A549 (cell line): ENCODE measurements at regions not wholly inside any gene's neighbourhood (a gene's known extent, or its start where the extent isn't known, plus 50 kb on each side); places are given as distances from the start of the nearest gene placed in this dataset.

Experiments
- ATAC-seq, 2 experiments: fragments of 200-7000 bp in 1 of 2; fragments of >200 bp in 1 of 2; cut with Nextera tagmentation in 1 of 2; cut with Tn5 transposase in 1 of 2; 3 replicates each; pipeline versions ENCODE4 v1.8.0 to v1.9.1; 2018 to 2020; ENCODE audit warnings: mild to moderate bottlenecking in 1 of 2, moderate library complexity in 1 of 2
- CTCF ChIA-PET: fragments of 300-600 bp; sonication (Branson Sonifier 250); formaldehyde crosslinking; extraction: SDS; loops from one replicate; lab custom pipeline; 2021; ENCODE audit warnings: antibody characterized with exemption, inconsistent platforms; lab: Yijun Ruan, JAX
- POLR2A ChIA-PET: fragments of 350-600 bp; formaldehyde crosslinking; extraction: SDS; loops from one replicate; lab custom pipeline; 2021; ENCODE audit warnings: antibody characterized with exemption, inconsistent platforms; lab: Yijun Ruan, JAX
- DNase-seq, 2 experiments: peaks; one replicate each; pipeline versions ENCODE4 v3.0.0 to v3.0.0-alpha.2; 2011 to 2016; ENCODE audit warnings: low read depth in 1 of 2, low spot score in 1 of 2
- FAIRE-seq: peaks from 2 replicates; lab custom pipeline; 2011; peaks lifted over from hg19 to GRCh38; lab: Jason Lieb, UNC
- H3K27ac ChIP-seq, 2 experiments: fragments of >200 bp; sonication (Bioruptor Twin); formaldehyde crosslinking; 3 replicates each; pipeline ENCODE4 v1.5.1; 2016 to 2017
- H3K4me1 ChIP-seq: fragments of >200 bp; sonication (Bioruptor Twin); formaldehyde crosslinking; 3 replicates; pipeline ENCODE4 v1.6.1; 2016
- H3K4me2 ChIP-seq: fragments of >200 bp; sonication (Bioruptor Twin); formaldehyde crosslinking; 3 replicates; pipeline ENCODE4 v1.6.1; 2016
- H3K4me3 ChIP-seq: fragments of >200 bp; sonication (Bioruptor Twin); formaldehyde crosslinking; 3 replicates; pipeline ENCODE4 v1.5.1; 2016
- H3K9me3 ChIP-seq: fragments of >200 bp; sonication (Bioruptor Twin); formaldehyde crosslinking; 3 replicates; pipeline ENCODE4 v1.6.1; 2016
- CBX2 ChIP-seq: fragments of 200-600 bp; sonication (generic); IDR thresholded peaks from 2 replicates; pipeline ENCODE4 v1.6.1; 2016; ENCODE audit warnings: low read depth, mild to moderate bottlenecking, borderline replicate concordance
- CBX8 ChIP-seq: fragments of 200-600 bp; sonication (generic); IDR thresholded peaks from 2 replicates; pipeline ENCODE4 v1.6.1; 2016
- CHD4 ChIP-seq: fragments of 200-600 bp; sonication (generic); IDR thresholded peaks from 2 replicates; pipeline ENCODE4 v1.6.1; 2016; ENCODE audit warnings: antibody characterized with exemption, mild to moderate bottlenecking, borderline replicate concordance
- CTCF ChIP-seq: fragments of >200 bp; sonication (Bioruptor Twin); formaldehyde crosslinking; IDR thresholded peaks from 3 replicates; pipeline ENCODE4 v1.5.1; 2016
- ELK1 ChIP-seq: fragments of 150-350 bp; IDR thresholded peaks from 2 replicates; pipeline ENCODE4 v1.6.1; 2014; ENCODE audit warnings: low read depth, mild to moderate bottlenecking, low read length
- HMGXB4 ChIP-seq: fragments of 250-450 bp; sonication (Bioruptor Pico); IDR thresholded peaks from 2 replicates; pipeline ENCODE4 v1.5.0; 2021; ENCODE audit warnings: mild to moderate bottlenecking, moderate library complexity, borderline replicate concordance
- HOXA7 ChIP-seq: fragments of 250-450 bp; sonication (Bioruptor Pico); IDR thresholded peaks from 2 replicates; pipeline ENCODE4 v1.5.0; 2020; ENCODE audit warnings: mild to moderate bottlenecking, moderate library complexity
- JUNB ChIP-seq: fragments of >200 bp; sonication (Bioruptor Twin); formaldehyde crosslinking; IDR thresholded peaks from 2 replicates; pipeline ENCODE4 v1.6.1; 2016
- NPAS2 ChIP-seq: fragments of 250-450 bp; sonication (Bioruptor Pico); IDR thresholded peaks from 2 replicates; pipeline ENCODE4 v1.8.0; 2022; ENCODE audit warnings: mild to moderate bottlenecking, moderate library complexity, borderline replicate concordance
- POLR2AphosphoS2 ChIP-seq: conservative IDR thresholded peaks from 2 replicates; pipeline ENCODE4 v1.6.1; 2012; ENCODE audit warnings: low read length, improper control_type of control experiment, inconsistent platforms
- RARB ChIP-seq: fragments of 250-450 bp; sonication (Bioruptor Pico); IDR thresholded peaks from 2 replicates; pipeline ENCODE4 v1.8.0; 2021; ENCODE audit warnings: mild to moderate bottlenecking, moderate library complexity
- SREBF2 ChIP-seq: fragments of 450-650 bp; IDR thresholded peaks from 2 replicates; pipeline ENCODE4 v1.6.1; 2014; ENCODE audit warnings: mild to moderate bottlenecking, moderate library complexity
- TFCP2L1 ChIP-seq: fragments of 250-450 bp; sonication (Bioruptor Pico); IDR thresholded peaks from 2 replicates; pipeline ENCODE4 v1.5.0; 2021; ENCODE audit warnings: mild to moderate bottlenecking
- USF2 ChIP-seq: fragments of 450-650 bp; IDR thresholded peaks from 2 replicates; pipeline ENCODE4 v1.6.1; 2014; ENCODE audit warnings: antibody characterized with exemption
- ZFP36 ChIP-seq: fragments of 450-650 bp; IDR thresholded peaks from 2 replicates; pipeline ENCODE4 v1.6.1; 2014; ENCODE audit warnings: borderline replicate concordance; ENCODE audit not compliant: partially characterized antibody
- WGBS: methylation state at CpG from one replicate; pipeline ENCODE4 v1.1.6; 2017; ENCODE audit errors: missing lambda C conversion rate; 5-methylcytosine and 5-hydroxymethylcytosine counted together
- TF ChIP-seq, protein P1 (sequence below): IDR thresholded peaks from 2 replicates; pipeline ENCODE4 v1.6.1; 2012
- TF ChIP-seq, protein P2 (sequence below): fragments of 250-450 bp; sonication (Bioruptor Pico); IDR thresholded peaks from 2 replicates; pipeline ENCODE4 v1.5.0; 2020; ENCODE audit warnings: low read depth, mild to moderate bottlenecking, moderate library complexity
- TF ChIP-seq, protein P3 (sequence below): fragments of >200 bp; sonication (Bioruptor Twin); formaldehyde crosslinking; IDR thresholded peaks from 2 replicates; pipeline ENCODE4 v1.6.1; 2016
- TF ChIP-seq, protein P4 (sequence below): fragments of >200 bp; sonication (Bioruptor Twin); formaldehyde crosslinking; IDR thresholded peaks from 3 replicates; pipeline ENCODE4 v1.6.1; 2016

DNA sequence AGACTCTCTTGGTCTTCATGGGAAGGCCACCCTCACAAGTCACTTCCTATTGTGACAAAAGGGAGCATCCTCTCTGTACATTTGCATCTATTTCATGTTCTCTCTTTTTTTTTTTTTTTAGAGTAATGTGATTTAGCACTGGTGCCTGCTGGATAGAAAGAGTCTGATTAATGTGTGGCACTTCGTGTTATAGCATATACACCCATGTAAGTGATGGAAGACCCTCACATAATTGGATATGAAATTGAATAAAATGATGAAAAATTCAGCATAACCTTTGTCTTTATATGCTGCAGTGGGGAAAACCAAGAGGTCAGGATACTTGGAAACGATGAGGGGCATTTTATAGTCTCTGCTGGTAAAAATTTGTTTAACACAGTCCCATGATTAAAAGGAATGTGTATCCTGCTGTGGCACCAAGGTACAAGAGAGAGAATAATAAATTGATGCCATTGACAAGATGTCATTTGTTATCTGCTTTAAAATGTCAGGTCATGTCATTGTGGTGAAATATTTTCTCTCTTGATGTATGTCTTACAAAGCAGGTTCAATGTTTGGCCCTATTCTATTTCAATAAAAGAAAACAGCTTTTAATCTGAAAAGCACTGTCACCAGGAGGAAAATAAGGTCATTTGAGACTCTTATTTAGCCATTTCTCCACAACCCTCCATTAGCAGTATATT, 1115.4 kb downstream of the STPG2 start:
- H3K4me2 ChIP-seq, result no peak overlapping the region
- TF ChIP-seq RARB (CRISPR knock-in tag), result no peak
- no peak for TF ChIP-seq CHD4
- no peak for TF ChIP-seq NPAS2 (CRISPR knock-in tag)
- TF ChIP-seq CBX8, result no peak
- TF ChIP-seq, protein P1, sequence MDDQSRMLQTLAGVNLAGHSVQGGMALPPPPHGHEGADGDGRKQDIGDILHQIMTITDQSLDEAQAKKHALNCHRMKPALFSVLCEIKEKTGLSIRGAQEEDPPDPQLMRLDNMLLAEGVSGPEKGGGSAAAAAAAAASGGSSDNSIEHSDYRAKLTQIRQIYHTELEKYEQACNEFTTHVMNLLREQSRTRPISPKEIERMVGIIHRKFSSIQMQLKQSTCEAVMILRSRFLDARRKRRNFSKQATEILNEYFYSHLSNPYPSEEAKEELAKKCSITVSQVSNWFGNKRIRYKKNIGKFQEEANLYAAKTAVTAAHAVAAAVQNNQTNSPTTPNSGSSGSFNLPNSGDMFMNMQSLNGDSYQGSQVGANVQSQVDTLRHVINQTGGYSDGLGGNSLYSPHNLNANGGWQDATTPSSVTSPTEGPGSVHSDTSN, result no peak
- no peak for TF ChIP-seq USF2
- TF ChIP-seq, protein P2, sequence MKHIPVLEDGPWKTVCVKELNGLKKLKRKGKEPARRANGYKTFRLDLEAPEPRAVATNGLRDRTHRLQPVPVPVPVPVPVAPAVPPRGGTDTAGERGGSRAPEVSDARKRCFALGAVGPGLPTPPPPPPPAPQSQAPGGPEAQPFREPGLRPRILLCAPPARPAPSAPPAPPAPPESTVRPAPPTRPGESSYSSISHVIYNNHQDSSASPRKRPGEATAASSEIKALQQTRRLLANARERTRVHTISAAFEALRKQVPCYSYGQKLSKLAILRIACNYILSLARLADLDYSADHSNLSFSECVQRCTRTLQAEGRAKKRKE, result no peak
- TF ChIP-seq HMGXB4 (CRISPR knock-in tag), result no peak
- TF ChIP-seq, protein P3, sequence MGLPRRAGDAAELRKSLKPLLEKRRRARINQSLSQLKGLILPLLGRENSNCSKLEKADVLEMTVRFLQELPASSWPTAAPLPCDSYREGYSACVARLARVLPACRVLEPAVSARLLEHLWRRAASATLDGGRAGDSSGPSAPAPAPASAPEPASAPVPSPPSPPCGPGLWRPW, result no peak
- no peak for TF ChIP-seq HOXA7 (CRISPR knock-in tag)
- TF ChIP-seq JUNB, result no peak
- no peak for TF ChIP-seq TFCP2L1
- no peak for TF ChIP-seq CBX2
- TF ChIP-seq, protein P4, sequence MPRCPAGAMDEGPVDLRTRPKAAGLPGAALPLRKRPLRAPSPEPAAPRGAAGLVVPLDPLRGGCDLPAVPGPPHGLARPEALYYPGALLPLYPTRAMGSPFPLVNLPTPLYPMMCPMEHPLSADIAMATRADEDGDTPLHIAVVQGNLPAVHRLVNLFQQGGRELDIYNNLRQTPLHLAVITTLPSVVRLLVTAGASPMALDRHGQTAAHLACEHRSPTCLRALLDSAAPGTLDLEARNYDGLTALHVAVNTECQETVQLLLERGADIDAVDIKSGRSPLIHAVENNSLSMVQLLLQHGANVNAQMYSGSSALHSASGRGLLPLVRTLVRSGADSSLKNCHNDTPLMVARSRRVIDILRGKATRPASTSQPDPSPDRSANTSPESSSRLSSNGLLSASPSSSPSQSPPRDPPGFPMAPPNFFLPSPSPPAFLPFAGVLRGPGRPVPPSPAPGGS, result no peak
- TF ChIP-seq CTCF, result no peak
- no peak for TF ChIP-seq ELK1
- TF ChIP-seq ZFP36, result no peak
- TF ChIP-seq POLR2AphosphoS2, result no peak
- TF ChIP-seq SREBF2, result no peak
- DNase-seq (no peak), ATAC-seq (no peak), FAIRE-seq (no peak)
- ChIA-PET CTCF (interaction anchor here (0.5 kb wide), 1 partner anchor 376 kb away, joined by 3 read pairs; no protein-coding TSS in a partner anchor), POLR2A (no interaction called here)
- no peaks in the 10 kb centered on the region for H3K9me3 ChIP-seq
- H3K4me3 ChIP-seq, result no peak overlapping the region
- 1% methylated on average over 2 of the region's 2 CpGs for WGBS
- H3K4me1 ChIP-seq, result no peaks in the 10 kb centered on the region
- no peak overlapping the region for H3K27ac ChIP-seq
